Progenitor cell of endocrine pancreas (in vitro differentiated cells): ENCODE measurements at regions not wholly inside any gene's neighbourhood (a gene's known extent, or its start where the extent isn't known, plus 50 kb on each side); places are given as distances from the start of the nearest gene placed in this dataset.
"Not testable (repeated sequence)": the region's sequence is repeated elsewhere in the genome, so short reads cannot be mapped to it uniquely, and the experiment has no call there.

Source experiments
- DNase-seq: peaks from one replicate; pipeline ENCODE4 v3.0.0; 2021; ENCODE audit warnings: low spot score; ENCODE audit not compliant: unreplicated experiment
- H3K27ac Mint-ChIP-seq: 2 replicates; pipeline ENCODE4 v1.8.0; 2021; ENCODE audit warnings: mild to moderate bottlenecking, moderate library complexity, mixed read lengths
- H3K27me3 Mint-ChIP-seq: 2 replicates; pipeline ENCODE4 v1.8.0; 2021; ENCODE audit warnings: mixed read lengths
- H3K36me3 Mint-ChIP-seq: 2 replicates; pipeline ENCODE4 v1.8.0; 2022; ENCODE audit warnings: mixed read lengths; ENCODE audit not compliant: insufficient read depth
- H3K4me1 Mint-ChIP-seq: 2 replicates; pipeline ENCODE4 v1.8.0; 2021; ENCODE audit warnings: low read depth, mixed read lengths
- H3K4me3 Mint-ChIP-seq: 2 replicates; pipeline ENCODE4 v1.8.0; 2021; ENCODE audit warnings: low read depth, mild to moderate bottlenecking, moderate library complexity, mixed read lengths
- H3K9me3 Mint-ChIP-seq: 2 replicates; pipeline ENCODE4 v1.8.0; 2021; ENCODE audit warnings: low read depth, mixed read lengths
- TF ChIP-seq, protein P1 (sequence below): fragments of 200-600 bp; sonication (generic); IDR thresholded peaks from one replicate; pipeline ENCODE4 v1.5.0; 2021; ENCODE audit warnings: antibody characterized with exemption, mild to moderate bottlenecking; ENCODE audit not compliant: unreplicated experiment

DNA sequence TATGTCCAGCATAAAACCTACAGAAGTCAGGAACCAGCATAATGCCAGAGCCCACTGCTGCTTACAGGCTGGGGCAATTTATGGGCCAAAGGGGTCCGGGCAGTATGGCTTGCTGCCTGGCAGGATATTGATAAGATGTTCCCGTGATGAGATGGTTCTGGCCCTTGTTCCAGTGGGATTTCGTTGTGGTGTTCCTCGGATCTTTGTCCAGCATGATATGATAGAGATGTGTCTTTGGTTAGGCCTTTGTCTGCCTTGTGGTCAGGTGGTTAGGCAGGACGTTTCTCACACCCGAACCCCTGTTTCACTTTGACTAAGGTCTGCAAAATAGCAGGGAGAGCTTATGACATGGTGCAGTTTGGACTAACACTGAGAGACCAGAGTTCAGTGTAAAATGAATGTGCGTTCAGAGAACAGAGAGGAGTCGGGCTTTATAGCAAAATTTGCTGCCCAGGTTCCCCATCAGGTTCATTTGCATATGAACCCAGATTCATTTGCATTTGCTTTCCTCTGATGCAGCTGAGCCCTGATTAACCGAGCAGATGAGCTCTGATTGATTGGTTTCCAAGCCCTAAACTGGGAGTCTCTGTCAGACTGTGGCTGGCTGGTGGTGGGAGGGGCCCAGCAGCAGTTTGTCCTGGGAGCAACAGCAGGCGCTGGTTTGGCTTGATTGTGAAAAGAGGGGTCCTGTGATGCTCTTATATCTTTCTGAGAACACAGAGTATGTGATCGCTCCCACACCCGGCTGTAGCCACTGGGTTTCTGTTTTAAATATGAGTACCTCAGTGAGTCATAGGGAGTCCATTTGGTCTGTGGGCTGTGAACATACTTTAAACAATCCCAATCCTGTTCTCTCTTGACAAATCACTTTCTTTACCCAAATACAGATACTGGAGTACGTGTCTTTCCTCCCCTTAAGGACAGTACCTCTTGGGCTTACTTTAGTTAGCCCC, 156.3 kb upstream of the PZP start:
- H3K9me3 Mint-ChIP-seq, result no peaks in the 10 kb centered on the region
- DNase-seq, result no peak
- H3K27ac Mint-ChIP-seq, result no peak overlapping the region
- no peaks in the 10 kb centered on the region for H3K4me1 Mint-ChIP-seq
- H3K4me3 Mint-ChIP-seq, result no peak overlapping the region
- peaks cover 10% of the 10 kb centered on the region for H3K27me3 Mint-ChIP-seq
- TF ChIP-seq, protein P1, sequence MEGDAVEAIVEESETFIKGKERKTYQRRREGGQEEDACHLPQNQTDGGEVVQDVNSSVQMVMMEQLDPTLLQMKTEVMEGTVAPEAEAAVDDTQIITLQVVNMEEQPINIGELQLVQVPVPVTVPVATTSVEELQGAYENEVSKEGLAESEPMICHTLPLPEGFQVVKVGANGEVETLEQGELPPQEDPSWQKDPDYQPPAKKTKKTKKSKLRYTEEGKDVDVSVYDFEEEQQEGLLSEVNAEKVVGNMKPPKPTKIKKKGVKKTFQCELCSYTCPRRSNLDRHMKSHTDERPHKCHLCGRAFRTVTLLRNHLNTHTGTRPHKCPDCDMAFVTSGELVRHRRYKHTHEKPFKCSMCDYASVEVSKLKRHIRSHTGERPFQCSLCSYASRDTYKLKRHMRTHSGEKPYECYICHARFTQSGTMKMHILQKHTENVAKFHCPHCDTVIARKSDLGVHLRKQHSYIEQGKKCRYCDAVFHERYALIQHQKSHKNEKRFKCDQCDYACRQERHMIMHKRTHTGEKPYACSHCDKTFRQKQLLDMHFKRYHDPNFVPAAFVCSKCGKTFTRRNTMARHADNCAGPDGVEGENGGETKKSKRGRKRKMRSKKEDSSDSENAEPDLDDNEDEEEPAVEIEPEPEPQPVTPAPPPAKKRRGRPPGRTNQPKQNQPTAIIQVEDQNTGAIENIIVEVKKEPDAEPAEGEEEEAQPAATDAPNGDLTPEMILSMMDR, result no peak
- no peaks in the 10 kb centered on the region for H3K36me3 Mint-ChIP-seq

GRCh38 chr12:9363145-9363544, 154.9 kb upstream of the PZP start:
- H3K36me3 Mint-ChIP-seq, result no peaks in the 10 kb centered on the region
- no peak for DNase-seq
- peaks cover 6% of the 10 kb centered on the region for H3K9me3 Mint-ChIP-seq
- H3K27me3 Mint-ChIP-seq, result peaks cover 10% of the 10 kb centered on the region
- TF ChIP-seq, protein P1, result no peak
- H3K27ac Mint-ChIP-seq, result no peak overlapping the region
- H3K4me3 Mint-ChIP-seq, result no peak overlapping the region
- no peaks in the 10 kb centered on the region for H3K4me1 Mint-ChIP-seq

GRCh38 chr12:9361879-9362326, 153.7 kb upstream of the PZP start:
- Mint-ChIP-seq H3K4me3 (no peak overlapping the region), H3K36me3 (no peaks in the 10 kb centered on the region), H3K9me3 (peaks cover 9% of the 10 kb centered on the region), H3K4me1 (peaks cover 1% of the 10 kb centered on the region), H3K27ac (no peak overlapping the region), H3K27me3 (peaks cover 10% of the 10 kb centered on the region)
- TF ChIP-seq, protein P1, result no peak
- DNase-seq, result no peak

GRCh38 chr12:9354009-9354754, 146.0 kb upstream of the PZP start:
- H3K27me3 Mint-ChIP-seq, H3K4me1 Mint-ChIP-seq, DNase-seq, H3K4me3 Mint-ChIP-seq, H3K27ac Mint-ChIP-seq: not testable (repeated sequence)
- peaks cover 16% of the 10 kb centered on the region for H3K36me3 Mint-ChIP-seq
- H3K9me3 Mint-ChIP-seq, result peaks cover 38% of the 10 kb centered on the region

DNA sequence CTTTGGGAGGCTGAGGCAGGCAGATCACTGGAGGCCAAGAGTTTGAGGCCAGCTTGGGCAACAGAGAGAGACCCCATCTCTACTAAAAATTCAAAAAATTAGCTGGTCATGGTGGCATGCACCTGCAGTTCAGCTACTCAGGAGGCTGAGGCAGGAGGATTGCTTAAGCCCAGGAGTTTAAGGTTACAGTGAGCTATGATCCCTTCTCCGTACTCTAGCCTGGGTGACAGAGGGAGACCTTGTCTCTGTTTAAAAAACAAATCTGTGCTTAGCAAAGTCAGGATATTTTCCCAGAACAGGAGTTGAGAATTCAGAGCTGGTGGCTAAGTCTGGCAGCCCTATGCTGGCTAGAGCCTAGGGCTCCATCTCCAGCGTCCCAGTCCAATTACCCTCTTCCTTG, 142.9 kb upstream of the PZP start:
- Mint-ChIP-seq H3K4me3 (no peak overlapping the region), H3K36me3 (peaks cover 14% of the 10 kb centered on the region), H3K9me3 (peaks cover 26% of the 10 kb centered on the region), H3K27ac (no peak overlapping the region), H3K27me3 (no peaks in the 10 kb centered on the region), H3K4me1 (no peaks in the 10 kb centered on the region)
- DNase-seq, result no peak
- TF ChIP-seq, protein P1, result no peak
